GM12878 (cell line): ENCODE measurements at regions not wholly inside any gene's neighbourhood (a gene's known extent, or its start where the extent isn't known, plus 50 kb on each side); places are given as distances from the start of the nearest gene placed in this dataset.

Source experiments
- CREB1 ChIP-seq: IDR thresholded peaks from 2 replicates; pipeline ENCODE4 v1.6.1; 2012; ENCODE audit warnings: low read depth, mild to moderate bottlenecking, inconsistent platforms
- CTCF ChIP-seq, 3 experiments: IDR thresholded peaks in 2 of 3; conservative IDR thresholded peaks in 1 of 3; 2 replicates each; pipeline ENCODE4 v1.5.1; 2011; ENCODE audit warnings: low read depth in 3 of 3, low read length in 3 of 3, mild to moderate bottlenecking in 3 of 3, control low read depth in 2 of 3, moderate library complexity in 2 of 3, inconsistent platforms in 1 of 3, mixed read lengths in 1 of 3; ENCODE audit not compliant: control insufficient read depth in 2 of 3, insufficient read depth in 1 of 3; ENCODE audit errors: extremely low read depth in 1 of 3
- EED ChIP-seq: sonication (generic); IDR thresholded peaks from 2 replicates; pipeline ENCODE4 v1.6.1; 2016; ENCODE audit warnings: antibody characterized with exemption, low read depth
- EP300 ChIP-seq, 2 experiments: fragments of 150-350 bp in 1 of 2; IDR thresholded peaks; 2 replicates each; pipeline ENCODE4 v1.6.1; 2011 to 2012; ENCODE audit warnings: low read depth in 2 of 2, low read length in 2 of 2, borderline replicate concordance in 1 of 2, improper control_type of control experiment in 1 of 2, inconsistent platforms in 1 of 2; ENCODE audit not compliant: control insufficient read depth in 1 of 2
- GATAD2B ChIP-seq: fragments of 450-650 bp; conservative IDR thresholded peaks from 2 replicates; pipeline ENCODE4 v1.6.1; 2017; ENCODE audit warnings: low read depth, mild to moderate bottlenecking, moderate library complexity
- MEF2B ChIP-seq: fragments of 450-650 bp; IDR thresholded peaks from 2 replicates; pipeline ENCODE4 v1.6.1; 2018; ENCODE audit warnings: mild to moderate bottlenecking, moderate library complexity; ENCODE audit not compliant: partially characterized antibody, poor library complexity, severe bottlenecking
- MLLT1 ChIP-seq: fragments of 450-650 bp; IDR thresholded peaks from 2 replicates; pipeline ENCODE4 v1.6.1; 2016; ENCODE audit warnings: mild to moderate bottlenecking
- MYC ChIP-seq: IDR thresholded peaks from 2 replicates; pipeline ENCODE4 v1.6.1; 2011; ENCODE audit warnings: mild to moderate bottlenecking, low read length, moderate library complexity, inconsistent platforms; ENCODE audit not compliant: insufficient read depth, insufficient replicate concordance, insufficient read length, severe bottlenecking
- NBN ChIP-seq: fragments of 450-650 bp; IDR thresholded peaks from 2 replicates; pipeline ENCODE4 v1.6.1; 2016
- NFIC ChIP-seq: IDR thresholded peaks from 2 replicates; pipeline ENCODE4 v1.6.1; 2012; ENCODE audit warnings: low read depth, mild to moderate bottlenecking, inconsistent platforms, low read length, moderate library complexity
- NR2C1 ChIP-seq: fragments of 450-650 bp; IDR thresholded peaks from 2 replicates; pipeline ENCODE4 v1.6.1; 2017; ENCODE audit warnings: antibody characterized with exemption, mild to moderate bottlenecking, moderate library complexity
- NR2F1 ChIP-seq: fragments of 450-650 bp; conservative IDR thresholded peaks from 2 replicates; pipeline ENCODE4 v1.6.1; 2017; ENCODE audit warnings: mild to moderate bottlenecking
- PML ChIP-seq: IDR thresholded peaks from 2 replicates; pipeline ENCODE4 v1.6.1; 2012; ENCODE audit warnings: low read length, inconsistent platforms
- POLR2AphosphoS5 ChIP-seq: IDR thresholded peaks from 2 replicates; pipeline ENCODE4 v1.6.1; 2011; ENCODE audit warnings: mild to moderate bottlenecking, low read length, inconsistent platforms
- RUNX3 ChIP-seq: IDR thresholded peaks from 2 replicates; pipeline ENCODE4 v1.6.1; 2012; ENCODE audit warnings: low read length, inconsistent platforms
- STAT1 ChIP-seq: fragments of 450-650 bp; conservative IDR thresholded peaks from 2 replicates; pipeline ENCODE4 v1.6.1; 2014; ENCODE audit warnings: antibody characterized with exemption, mild to moderate bottlenecking
- TAF1 ChIP-seq: IDR thresholded peaks from 2 replicates; pipeline ENCODE4 v1.6.1; 2011; ENCODE audit warnings: mild to moderate bottlenecking, low read depth, low read length, borderline replicate concordance
- TBL1XR1 ChIP-seq: IDR thresholded peaks from 2 replicates; pipeline ENCODE4 v1.6.1; 2012; ENCODE audit warnings: low read depth, low read length, improper control_type of control experiment
- ZBTB40 ChIP-seq: fragments of 450-650 bp; IDR thresholded peaks from 2 replicates; pipeline ENCODE4 v1.6.1; 2016; ENCODE audit warnings: mild to moderate bottlenecking, moderate library complexity, borderline replicate concordance

GRCh38 chr20:53869466-53870258 lies 200.7 kb downstream of the BCAS1 start (continued):
- TF ChIP-seq CTCF (IDR thresholded peaks at IDR 0.05 in 2 of 3, conservative IDR thresholded peaks at IDR 0.05 in 1 of 3; ENCODE audit: control insufficient read depth in 2 of 3, extremely low read depth in 1 of 3, insufficient read depth in 1 of 3, low read depth in 3 of 3, low read length in 3 of 3) (peak; percentile 85 to 93 (median 87)), NFIC (peak; percentile 87), EED (peak; percentile 92), STAT1 (0 out of 2 replicates have a peak, but pooled peaks have one; percentile 39), MLLT1 (peak; percentile 83), MYC (no peak), NR2C1 (no peak), PML (no peak), RUNX3 (peak; percentile 97), TBL1XR1 (peak; percentile 35; the same call in 1 of the 2 replicates), NR2F1 (0 out of 2 replicates have a peak, but pooled peaks have one; percentile 28), ZBTB40 (no peak), NBN (peak; percentile 82), MEF2B (peak; percentile 84), EP300 (IDR thresholded peaks at IDR 0.05; ENCODE audit: borderline replicate concordance in 1 of 2, control insufficient read depth in 1 of 2, low read depth in 2 of 2, low read length in 2 of 2) (peak in 1 of 2 experiments; percentile 61; a peak in 2 of 4 replicates), TAF1 (no peak; the same call in 1 of the 2 replicates), GATAD2B (0 out of 2 replicates have a peak, but pooled peaks have one; percentile 62), CREB1 (0 out of 2 replicates have a peak, but pooled peaks have one; percentile 20), POLR2AphosphoS5 (no peak)
